ENCODE measurements at regions not wholly inside any gene's neighbourhood (a gene's known extent, or its start where the extent isn't known, plus 50 kb on each side); places are given as distances from the start of the nearest gene placed in this dataset.
A peak's percentile ranks its signal among the peaks of the same experiment; 100 is the strongest.

DNA sequence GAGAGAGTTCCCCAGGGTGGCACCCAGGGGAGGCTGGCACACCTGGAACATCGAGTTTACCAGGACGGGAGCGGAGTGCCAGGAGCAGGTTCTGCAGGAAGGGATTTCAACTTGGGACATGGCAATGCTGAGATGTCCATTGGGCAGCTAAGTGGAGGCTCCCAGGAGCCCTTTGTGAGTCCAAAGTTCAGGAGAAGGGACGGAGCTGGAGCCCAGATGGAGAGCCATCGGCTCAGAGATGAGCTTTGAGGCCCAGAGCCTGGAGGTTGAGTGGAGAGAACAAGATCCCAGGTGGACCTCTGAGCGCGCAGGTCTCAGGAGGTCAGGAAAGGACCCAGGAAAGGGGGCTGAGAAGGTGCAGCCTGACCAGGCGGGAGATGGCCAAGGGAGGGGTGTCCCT lies 67.5 kb upstream of the AFDN start (continued):
- TF ChIP-seq, protein P1, sequence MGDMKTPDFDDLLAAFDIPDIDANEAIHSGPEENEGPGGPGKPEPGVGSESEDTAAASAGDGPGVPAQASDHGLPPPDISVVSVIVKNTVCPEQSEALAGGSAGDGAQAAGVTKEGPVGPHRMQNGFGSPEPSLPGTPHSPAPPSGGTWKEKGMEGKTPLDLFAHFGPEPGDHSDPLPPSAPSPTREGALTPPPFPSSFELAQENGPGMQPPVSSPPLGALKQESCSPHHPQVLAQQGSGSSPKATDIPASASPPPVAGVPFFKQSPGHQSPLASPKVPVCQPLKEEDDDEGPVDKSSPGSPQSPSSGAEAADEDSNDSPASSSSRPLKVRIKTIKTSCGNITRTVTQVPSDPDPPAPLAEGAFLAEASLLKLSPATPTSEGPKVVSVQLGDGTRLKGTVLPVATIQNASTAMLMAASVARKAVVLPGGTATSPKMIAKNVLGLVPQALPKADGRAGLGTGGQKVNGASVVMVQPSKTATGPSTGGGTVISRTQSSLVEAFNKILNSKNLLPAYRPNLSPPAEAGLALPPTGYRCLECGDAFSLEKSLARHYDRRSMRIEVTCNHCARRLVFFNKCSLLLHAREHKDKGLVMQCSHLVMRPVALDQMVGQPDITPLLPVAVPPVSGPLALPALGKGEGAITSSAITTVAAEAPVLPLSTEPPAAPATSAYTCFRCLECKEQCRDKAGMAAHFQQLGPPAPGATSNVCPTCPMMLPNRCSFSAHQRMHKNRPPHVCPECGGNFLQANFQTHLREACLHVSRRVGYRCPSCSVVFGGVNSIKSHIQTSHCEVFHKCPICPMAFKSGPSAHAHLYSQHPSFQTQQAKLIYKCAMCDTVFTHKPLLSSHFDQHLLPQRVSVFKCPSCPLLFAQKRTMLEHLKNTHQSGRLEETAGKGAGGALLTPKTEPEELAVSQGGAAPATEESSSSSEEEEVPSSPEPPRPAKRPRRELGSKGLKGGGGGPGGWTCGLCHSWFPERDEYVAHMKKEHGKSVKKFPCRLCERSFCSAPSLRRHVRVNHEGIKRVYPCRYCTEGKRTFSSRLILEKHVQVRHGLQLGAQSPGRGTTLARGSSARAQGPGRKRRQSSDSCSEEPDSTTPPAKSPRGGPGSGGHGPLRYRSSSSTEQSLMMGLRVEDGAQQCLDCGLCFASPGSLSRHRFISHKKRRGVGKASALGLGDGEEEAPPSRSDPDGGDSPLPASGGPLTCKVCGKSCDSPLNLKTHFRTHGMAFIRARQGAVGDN (CRISPR knock-in tag; IDR thresholded peaks at IDR 0.05), result peak; percentile 47; the same call in 1 of the 2 replicates
- TF ChIP-seq SUZ12 (IDR thresholded peaks at IDR 0.05; ENCODE audit: low read depth, low read length) (no peak), CBX1 (IDR thresholded peaks at IDR 0.05; ENCODE audit: low read depth) (no peak), ZNF574 (CRISPR knock-in tag; IDR thresholded peaks at IDR 0.05) (no peak), ZSCAN21 (CRISPR knock-in tag; IDR thresholded peaks at IDR 0.05; ENCODE audit: borderline replicate concordance) (0 out of 2 replicates have a peak, but pooled peaks have one; percentile 24), RXRB (CRISPR knock-in tag; IDR thresholded peaks at IDR 0.05; ENCODE audit: borderline replicate concordance) (no peak), ZNF530 (CRISPR knock-in tag; IDR thresholded peaks at IDR 0.05; ENCODE audit: low read depth) (no peak), ATF7 (IDR thresholded peaks at IDR 0.05) (no peak), ATF7 (CRISPR knock-in tag; IDR thresholded peaks at IDR 0.05) (no peak), CENPT (CRISPR knock-in tag; IDR thresholded peaks at IDR 0.05; ENCODE audit: low read depth) (0 out of 2 replicates have a peak, but pooled peaks have one; percentile 38), RNF2 (conservative IDR thresholded peaks at IDR 0.05; ENCODE audit: low read depth) (no peak), CHD2 (IDR thresholded peaks at IDR 0.05; ENCODE audit: low read depth, low read length) (no peak), BCL6 (CRISPR knock-in tag; IDR thresholded peaks at IDR 0.05) (no peak), ATF4 (CRISPR knock-in tag; IDR thresholded peaks at IDR 0.05) (no peak), SRY (CRISPR knock-in tag; IDR thresholded peaks at IDR 0.05) (no peak)
- TF ChIP-seq, protein P2, sequence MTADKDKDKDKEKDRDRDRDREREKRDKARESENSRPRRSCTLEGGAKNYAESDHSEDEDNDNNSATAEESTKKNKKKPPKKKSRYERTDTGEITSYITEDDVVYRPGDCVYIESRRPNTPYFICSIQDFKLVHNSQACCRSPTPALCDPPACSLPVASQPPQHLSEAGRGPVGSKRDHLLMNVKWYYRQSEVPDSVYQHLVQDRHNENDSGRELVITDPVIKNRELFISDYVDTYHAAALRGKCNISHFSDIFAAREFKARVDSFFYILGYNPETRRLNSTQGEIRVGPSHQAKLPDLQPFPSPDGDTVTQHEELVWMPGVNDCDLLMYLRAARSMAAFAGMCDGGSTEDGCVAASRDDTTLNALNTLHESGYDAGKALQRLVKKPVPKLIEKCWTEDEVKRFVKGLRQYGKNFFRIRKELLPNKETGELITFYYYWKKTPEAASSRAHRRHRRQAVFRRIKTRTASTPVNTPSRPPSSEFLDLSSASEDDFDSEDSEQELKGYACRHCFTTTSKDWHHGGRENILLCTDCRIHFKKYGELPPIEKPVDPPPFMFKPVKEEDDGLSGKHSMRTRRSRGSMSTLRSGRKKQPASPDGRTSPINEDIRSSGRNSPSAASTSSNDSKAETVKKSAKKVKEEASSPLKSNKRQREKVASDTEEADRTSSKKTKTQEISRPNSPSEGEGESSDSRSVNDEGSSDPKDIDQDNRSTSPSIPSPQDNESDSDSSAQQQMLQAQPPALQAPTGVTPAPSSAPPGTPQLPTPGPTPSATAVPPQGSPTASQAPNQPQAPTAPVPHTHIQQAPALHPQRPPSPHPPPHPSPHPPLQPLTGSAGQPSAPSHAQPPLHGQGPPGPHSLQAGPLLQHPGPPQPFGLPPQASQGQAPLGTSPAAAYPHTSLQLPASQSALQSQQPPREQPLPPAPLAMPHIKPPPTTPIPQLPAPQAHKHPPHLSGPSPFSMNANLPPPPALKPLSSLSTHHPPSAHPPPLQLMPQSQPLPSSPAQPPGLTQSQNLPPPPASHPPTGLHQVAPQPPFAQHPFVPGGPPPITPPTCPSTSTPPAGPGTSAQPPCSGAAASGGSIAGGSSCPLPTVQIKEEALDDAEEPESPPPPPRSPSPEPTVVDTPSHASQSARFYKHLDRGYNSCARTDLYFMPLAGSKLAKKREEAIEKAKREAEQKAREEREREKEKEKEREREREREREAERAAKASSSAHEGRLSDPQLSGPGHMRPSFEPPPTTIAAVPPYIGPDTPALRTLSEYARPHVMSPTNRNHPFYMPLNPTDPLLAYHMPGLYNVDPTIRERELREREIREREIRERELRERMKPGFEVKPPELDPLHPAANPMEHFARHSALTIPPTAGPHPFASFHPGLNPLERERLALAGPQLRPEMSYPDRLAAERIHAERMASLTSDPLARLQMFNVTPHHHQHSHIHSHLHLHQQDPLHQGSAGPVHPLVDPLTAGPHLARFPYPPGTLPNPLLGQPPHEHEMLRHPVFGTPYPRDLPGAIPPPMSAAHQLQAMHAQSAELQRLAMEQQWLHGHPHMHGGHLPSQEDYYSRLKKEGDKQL (CRISPR knock-in tag; IDR thresholded peaks at IDR 0.05; ENCODE audit: low read depth), result no peak
- TF ChIP-seq, protein P3, sequence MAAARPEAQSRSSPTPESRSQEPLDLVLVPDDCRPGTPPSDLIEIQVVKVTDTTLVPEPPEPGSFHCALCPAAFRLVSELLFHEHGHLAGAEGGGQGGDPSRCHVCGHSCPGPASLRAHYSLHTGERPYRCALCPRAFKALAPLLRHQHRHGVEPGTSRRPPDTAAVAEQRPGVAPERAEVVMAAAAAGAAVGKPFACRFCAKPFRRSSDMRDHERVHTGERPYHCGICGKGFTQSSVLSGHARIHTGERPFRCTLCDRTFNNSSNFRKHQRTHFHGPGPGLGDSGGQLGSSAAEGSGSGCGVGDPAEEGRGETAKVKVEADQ (CRISPR knock-in tag; IDR thresholded peaks at IDR 0.05; ENCODE audit: borderline replicate concordance), result no peak
